GM10266 (cell line): ENCODE measurements at regions not wholly inside any gene's neighbourhood (a gene's known extent, or its start where the extent isn't known, plus 50 kb on each side); places are given as distances from the start of the nearest gene placed in this dataset.

Experiments used
- DNase-seq: peaks from one replicate; pipeline ENCODE4 v3.0.0; 2012; ENCODE audit errors: extremely low spot score
- TF ChIP-seq, protein P1 (sequence below): IDR thresholded peaks from 2 replicates; pipeline ENCODE4 v1.5.1; 2012; ENCODE audit warnings: mild to moderate bottlenecking, low read depth; ENCODE audit not compliant: control insufficient read depth, insufficient read depth; ENCODE audit errors: missing control alignments

DNA sequence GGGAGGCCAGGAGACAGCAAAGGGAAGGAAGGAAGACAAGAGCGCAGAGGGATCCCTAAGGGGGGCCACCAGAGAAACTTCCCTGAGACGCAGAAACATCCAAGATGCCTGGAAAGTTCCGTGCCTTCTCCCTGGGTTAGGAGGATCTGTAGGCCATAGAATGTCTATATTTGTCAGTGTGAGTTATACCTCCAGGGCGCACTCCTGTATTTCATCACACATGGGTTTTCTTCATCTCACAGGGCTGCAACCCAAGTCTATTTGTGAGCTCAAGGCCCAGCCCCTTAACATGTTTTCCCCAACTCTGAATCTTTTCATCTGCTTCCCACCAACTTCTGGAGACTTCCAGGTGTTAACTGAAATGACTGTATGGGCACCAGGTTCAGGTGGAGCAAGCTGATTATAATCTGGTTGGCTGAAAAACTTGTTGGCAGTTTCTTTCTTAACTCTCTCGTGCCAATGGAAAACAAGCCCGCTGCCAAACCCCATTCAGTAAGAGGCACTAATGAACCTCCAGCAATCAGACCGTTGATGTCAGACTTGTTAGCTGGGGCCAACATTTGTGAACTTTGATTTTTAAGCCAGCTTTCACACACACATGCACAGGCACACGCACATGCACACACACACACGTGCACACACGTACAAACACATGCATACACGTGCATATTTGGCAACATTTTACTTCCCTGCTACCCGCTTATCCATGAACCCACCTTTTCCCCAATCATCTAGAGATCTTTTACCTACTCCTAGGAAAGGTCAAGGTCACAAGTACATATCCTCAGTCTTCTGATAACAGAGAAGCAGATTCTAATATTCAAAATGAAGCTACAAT lies 247.5 kb upstream of the GMDS start:
- no peak for DNase-seq
- TF ChIP-seq, protein P1, sequence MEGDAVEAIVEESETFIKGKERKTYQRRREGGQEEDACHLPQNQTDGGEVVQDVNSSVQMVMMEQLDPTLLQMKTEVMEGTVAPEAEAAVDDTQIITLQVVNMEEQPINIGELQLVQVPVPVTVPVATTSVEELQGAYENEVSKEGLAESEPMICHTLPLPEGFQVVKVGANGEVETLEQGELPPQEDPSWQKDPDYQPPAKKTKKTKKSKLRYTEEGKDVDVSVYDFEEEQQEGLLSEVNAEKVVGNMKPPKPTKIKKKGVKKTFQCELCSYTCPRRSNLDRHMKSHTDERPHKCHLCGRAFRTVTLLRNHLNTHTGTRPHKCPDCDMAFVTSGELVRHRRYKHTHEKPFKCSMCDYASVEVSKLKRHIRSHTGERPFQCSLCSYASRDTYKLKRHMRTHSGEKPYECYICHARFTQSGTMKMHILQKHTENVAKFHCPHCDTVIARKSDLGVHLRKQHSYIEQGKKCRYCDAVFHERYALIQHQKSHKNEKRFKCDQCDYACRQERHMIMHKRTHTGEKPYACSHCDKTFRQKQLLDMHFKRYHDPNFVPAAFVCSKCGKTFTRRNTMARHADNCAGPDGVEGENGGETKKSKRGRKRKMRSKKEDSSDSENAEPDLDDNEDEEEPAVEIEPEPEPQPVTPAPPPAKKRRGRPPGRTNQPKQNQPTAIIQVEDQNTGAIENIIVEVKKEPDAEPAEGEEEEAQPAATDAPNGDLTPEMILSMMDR = no peak

DNA sequence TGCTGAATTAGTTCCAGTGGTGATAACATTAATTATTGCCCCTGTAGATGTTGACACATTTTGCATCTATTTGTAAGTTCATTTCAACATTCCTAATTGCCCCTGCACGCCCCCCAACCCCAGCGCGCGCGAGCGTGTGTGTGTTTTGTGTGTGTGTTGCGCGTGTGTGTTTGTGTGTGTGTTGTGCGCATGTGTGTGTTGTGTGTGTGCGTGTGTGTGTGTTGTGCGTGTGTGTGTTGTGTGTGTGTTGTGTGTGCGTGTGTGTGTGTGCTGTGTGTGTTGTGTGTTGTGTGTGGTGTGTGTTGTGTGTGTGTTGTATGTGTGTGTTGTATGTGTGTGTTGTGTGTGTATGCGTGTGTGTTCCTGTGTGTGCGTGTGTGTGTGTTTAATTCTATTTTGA lies 245.7 kb upstream of the GMDS start:
- DNase-seq = no peak
- TF ChIP-seq, protein P1 = no peak

DNA sequence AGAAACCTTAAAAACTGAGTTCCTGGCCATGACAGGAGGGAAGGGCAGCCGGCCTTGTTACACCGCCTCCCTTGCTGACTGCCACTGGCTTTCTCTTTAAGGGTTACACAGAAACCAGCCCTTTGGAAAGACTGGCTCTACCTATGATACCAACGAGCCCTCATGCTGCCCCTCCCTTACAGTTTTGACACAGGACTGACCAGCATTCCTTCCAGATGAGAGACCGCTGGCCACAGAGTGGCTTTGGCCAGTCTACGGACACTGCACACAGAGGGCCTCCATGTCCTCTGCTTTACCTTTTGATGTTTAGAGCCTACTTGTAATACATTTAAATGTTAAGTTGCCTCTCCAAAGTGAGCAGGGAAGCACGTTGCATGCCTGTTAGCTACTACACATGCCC lies 243.2 kb upstream of the GMDS start:
- TF ChIP-seq, protein P1 = no peak

DNA sequence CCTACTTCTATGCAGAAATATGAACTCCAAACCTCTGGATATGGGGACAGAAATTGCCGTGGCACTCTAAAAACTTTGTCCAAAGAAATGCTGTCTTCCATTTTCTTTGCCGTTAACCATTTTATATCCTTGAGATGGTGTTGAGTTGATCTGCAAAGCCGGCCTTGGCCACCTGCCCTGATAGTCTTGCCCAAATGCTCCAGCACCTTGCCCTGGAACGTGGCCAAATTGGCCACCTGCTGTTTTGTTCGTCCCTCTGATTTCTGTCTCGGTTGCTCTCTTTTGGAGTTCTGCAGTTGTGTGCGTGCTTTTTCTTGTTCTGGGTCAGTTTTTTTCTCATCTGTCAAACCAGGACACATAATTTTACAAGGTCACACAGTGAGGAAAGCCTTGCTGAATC lies 239.7 kb upstream of the GMDS start:
- TF ChIP-seq, protein P1 = no peak
- DNase-seq = no peak

More for the DNA sequence above, 243.2 kb upstream of the GMDS start:
- DNase-seq = no peak

DNA sequence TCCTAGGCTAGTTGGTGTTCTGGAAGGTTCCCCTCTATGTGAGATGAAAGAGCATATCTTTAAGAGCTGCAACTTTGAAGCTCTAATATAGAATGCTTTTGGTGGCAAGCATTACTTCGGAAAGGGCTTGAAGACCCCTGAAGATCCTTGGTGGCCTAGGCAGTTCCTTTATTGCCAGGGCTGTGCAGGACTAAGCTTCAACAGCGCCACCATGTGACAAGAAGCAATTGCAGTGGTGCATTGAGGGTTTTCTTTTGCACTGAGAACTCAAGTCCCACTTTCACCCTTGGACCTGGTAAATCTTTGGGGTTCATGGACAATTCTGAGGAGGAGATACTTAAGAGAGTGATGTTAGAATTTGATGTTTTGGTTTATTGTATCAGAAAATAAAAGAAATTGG lies 237.4 kb upstream of the GMDS start:
- no peak for DNase-seq
- TF ChIP-seq, protein P1 = no peak

DNA sequence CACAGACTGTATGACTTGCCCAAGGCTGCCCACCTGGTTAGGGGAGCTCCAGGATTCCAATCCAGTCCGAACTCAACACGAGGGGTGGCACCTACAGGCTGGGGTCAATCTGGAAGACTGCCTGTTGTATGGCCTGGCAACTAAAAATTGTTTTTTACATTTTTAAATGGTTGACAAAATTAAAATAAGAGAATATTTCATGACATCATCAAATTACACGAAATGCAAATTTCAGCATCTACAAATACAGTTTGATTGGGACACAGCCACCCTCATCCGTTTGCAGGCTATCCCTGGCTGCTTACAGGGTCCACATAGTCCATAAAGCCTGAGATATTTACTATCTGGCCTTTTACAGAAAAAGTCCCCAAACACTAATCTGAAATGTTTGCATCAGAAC lies 235.9 kb upstream of the GMDS start:
- DNase-seq = no peak
- TF ChIP-seq, protein P1 = no peak

DNA sequence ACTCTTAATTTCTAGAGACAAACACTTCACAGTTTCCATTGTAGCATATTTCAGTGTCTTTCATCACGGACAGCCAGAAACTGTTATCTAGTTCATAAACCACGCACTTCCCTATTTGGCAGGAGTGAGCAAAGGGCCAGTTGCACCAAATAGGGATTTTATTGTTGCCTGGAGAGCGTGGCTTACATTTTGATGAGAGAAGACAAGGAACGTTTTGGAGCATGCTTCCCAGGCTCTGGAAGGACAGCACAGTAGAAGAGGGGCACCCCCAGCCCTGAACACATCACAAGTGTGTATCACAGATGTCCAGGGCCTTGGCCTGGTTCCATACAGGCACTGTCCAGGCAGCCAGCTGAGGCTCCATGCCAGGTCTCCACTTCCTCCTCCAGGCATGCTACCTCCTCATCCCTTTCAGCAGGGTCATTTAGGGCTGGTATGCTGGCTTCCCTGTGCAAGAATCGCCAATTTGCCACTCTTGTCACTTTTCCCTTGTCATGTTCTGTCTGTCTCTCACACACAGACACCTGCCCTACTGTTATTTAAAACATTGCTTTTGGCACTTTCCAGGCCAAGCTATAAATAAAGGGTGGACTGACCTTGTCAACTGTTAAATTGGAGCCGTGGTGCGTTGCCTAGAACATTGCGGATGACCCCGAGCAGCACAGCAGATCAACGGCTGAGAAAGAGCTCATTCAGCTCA lies 235.0 kb upstream of the GMDS start:
- TF ChIP-seq, protein P1 = no peak
- no peak for DNase-seq
